ENCODE measurements at regions not wholly inside any gene's neighbourhood (a gene's known extent, or its start where the extent isn't known, plus 50 kb on each side); places are given as distances from the start of the nearest gene placed in this dataset.

DNA sequence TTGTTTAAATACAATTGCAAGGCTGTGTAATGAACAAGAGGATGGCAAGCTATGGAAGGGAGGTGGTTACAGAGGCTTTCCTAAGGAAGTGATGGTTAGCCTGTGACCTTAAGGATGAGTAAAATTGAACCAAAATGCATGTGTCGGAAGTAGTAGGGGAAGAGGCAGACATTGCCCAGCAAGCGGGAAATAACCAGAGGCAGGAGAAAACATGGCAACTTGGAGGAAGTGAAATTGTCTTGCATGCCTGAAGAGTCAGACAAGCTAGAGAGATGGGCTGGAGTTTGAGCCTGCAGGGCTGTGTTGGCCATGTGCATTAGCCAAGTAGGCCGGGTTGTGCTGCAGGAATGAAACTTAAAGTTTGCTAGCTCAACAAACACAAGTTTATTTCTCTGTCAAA, 96.2 kb downstream of the BTG1 start:
- Histone ChIP-seq H3K79me2 (ENCODE audit: low read length) (no peaks in the 10 kb centered on the region), H2AFZ (ENCODE audit: low read length) (no peak overlapping the region), H3K27ac (ENCODE audit: low read length) (no peak overlapping the region), H4K20me1 (ENCODE audit: low read length) (no peaks in the 10 kb centered on the region), H3K27me3 (ENCODE audit: low read length) (no peaks in the 10 kb centered on the region), H3K4me1 (ENCODE audit: insufficient read depth, low read length) (peaks cover 7% of the 10 kb centered on the region), H3K4me3 (ENCODE audit: low read length) (no peak overlapping the region), H3F3A (ENCODE audit: low read length, unreplicated experiment) (no peaks in the 10 kb centered on the region), H3K9ac (ENCODE audit: low read length) (no peak overlapping the region), H3K9me3 (ENCODE audit: low read length) (no peaks in the 10 kb centered on the region), H3K36me3 (ENCODE audit: low read depth, low read length) (no peaks in the 10 kb centered on the region), H3K9me2 (replicated peaks; ENCODE audit: low read length) (no peaks in the 10 kb centered on the region), H3K4me2 (ENCODE audit: low read length) (no peak overlapping the region)
- no peak for DNase-seq
- intact Hi-C loops (cut with micrococcal nuclease) = no loop called here
- CTCF ChIA-PET = no interaction called here
- POLR2A ChIA-PET (ENCODE audit: unreplicated experiment) = no interaction called here
- TF ChIP-seq EZH2 (IDR thresholded peaks at IDR 0.05; ENCODE audit: low read length, unreplicated experiment) = no peak
- TF ChIP-seq, protein P1, sequence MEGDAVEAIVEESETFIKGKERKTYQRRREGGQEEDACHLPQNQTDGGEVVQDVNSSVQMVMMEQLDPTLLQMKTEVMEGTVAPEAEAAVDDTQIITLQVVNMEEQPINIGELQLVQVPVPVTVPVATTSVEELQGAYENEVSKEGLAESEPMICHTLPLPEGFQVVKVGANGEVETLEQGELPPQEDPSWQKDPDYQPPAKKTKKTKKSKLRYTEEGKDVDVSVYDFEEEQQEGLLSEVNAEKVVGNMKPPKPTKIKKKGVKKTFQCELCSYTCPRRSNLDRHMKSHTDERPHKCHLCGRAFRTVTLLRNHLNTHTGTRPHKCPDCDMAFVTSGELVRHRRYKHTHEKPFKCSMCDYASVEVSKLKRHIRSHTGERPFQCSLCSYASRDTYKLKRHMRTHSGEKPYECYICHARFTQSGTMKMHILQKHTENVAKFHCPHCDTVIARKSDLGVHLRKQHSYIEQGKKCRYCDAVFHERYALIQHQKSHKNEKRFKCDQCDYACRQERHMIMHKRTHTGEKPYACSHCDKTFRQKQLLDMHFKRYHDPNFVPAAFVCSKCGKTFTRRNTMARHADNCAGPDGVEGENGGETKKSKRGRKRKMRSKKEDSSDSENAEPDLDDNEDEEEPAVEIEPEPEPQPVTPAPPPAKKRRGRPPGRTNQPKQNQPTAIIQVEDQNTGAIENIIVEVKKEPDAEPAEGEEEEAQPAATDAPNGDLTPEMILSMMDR (conservative IDR thresholded peaks at IDR 0.05; ENCODE audit: low read depth, low read length) = no peak
- ATAC-seq = no peak
- no TSS peak for BruUV-seq (replicated peaks)

DNA sequence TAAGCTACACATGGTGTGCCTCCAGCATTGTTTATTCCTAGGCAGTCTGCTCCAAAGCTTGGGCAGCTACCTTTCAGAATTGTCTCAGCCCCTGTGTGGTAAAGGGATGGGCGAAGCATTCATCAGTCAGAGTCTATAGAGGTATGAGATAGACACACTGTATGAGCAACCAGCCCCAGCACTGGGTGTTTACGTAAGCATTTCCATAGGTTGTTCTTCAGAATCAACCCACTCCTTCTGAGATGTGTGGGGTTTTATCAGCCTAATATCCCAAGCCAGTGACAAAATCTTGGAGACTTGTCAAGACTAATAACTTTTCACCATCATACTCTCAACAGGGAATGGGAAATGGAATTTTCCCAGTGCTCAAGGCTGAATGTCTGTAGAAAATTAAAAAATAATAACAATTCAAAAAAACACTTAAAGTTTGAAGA, 98.2 kb downstream of the BTG1 start:
- no peaks in the 10 kb centered on the region for H3K27me3 ChIP-seq (ENCODE audit: low read length)
- H3K9me3 ChIP-seq (ENCODE audit: low read length) = no peaks in the 10 kb centered on the region
- no peak overlapping the region for H2AFZ ChIP-seq (ENCODE audit: low read length)
- no peaks in the 10 kb centered on the region for H3K79me2 ChIP-seq (ENCODE audit: low read length)
- no peak overlapping the region for H3K27ac ChIP-seq (ENCODE audit: low read length)
- no peak overlapping the region for H3K9ac ChIP-seq (ENCODE audit: low read length)
- no peaks in the 10 kb centered on the region for H3K36me3 ChIP-seq (ENCODE audit: low read depth, low read length)
- ATAC-seq (no peak), DNase-seq (no peak)
- no peak overlapping the region for H3K4me2 ChIP-seq (ENCODE audit: low read length)
- peaks cover 13% of the 10 kb centered on the region for H3K4me1 ChIP-seq (ENCODE audit: insufficient read depth, low read length)
- POLR2A ChIA-PET (ENCODE audit: unreplicated experiment) = no interaction called here
- CTCF ChIA-PET = no interaction called here
- intact Hi-C loops (cut with micrococcal nuclease) = no loop called here
- H4K20me1 ChIP-seq (ENCODE audit: low read length) = no peaks in the 10 kb centered on the region
- no peak overlapping the region for H3K4me3 ChIP-seq (ENCODE audit: low read length)
- no TSS peak for BruUV-seq (replicated peaks)
- H3K9me2 ChIP-seq (replicated peaks; ENCODE audit: low read length) = no peaks in the 10 kb centered on the region
- H3F3A ChIP-seq (ENCODE audit: low read length, unreplicated experiment) = no peaks in the 10 kb centered on the region
- no peak for TF ChIP-seq EZH2phosphoT487 (IDR thresholded peaks at IDR 0.05; ENCODE audit: borderline replicate concordance, low read length)
- no peak for TF ChIP-seq EZH2 (IDR thresholded peaks at IDR 0.05; ENCODE audit: low read length, unreplicated experiment)
- TF ChIP-seq, protein P1 (conservative IDR thresholded peaks at IDR 0.05; ENCODE audit: low read depth, low read length) = no peak

DNA sequence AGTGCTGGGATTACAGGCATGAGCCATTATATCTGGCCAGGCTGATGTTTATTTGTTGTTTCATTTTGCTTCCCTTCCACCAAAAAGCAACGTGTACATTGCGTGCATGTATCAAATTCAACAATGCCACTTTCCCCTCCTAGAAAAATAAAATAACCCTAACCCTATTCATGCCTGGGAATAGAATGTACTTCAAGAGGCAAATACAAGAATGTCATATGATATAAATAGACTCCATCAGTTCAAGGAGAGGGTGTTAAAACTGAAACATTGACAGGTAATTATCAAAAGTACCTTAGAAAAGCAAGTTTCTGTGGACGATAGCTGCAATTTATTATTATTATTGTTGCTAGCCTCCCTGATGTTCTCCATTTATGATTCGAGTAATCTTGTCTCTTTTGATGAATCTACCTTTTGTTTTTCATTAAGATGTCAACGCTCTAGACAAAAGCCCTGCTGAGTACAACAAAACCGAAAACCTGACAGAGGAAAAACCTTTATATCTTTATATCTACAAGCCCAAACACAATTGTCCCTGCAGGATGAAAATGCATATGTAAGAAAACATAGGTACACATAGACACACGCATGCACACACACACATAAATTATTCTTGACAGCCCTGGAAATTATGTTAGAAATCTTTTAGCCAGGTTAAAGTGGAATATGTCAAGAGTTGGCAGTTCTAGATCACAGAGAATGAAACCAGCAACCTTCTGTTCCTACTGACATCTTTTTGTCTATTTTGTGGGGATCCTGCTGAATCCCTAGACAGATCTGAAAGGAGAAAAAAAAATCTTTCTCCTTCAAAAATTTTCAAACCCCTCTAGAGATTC, 98.9 kb downstream of the BTG1 start:
- H3K4me1 ChIP-seq (ENCODE audit: insufficient read depth, low read length) = peaks cover 19% of the 10 kb centered on the region
- intact Hi-C loops (cut with micrococcal nuclease) = no loop called here
- TF ChIP-seq EZH2phosphoT487 (IDR thresholded peaks at IDR 0.05; ENCODE audit: borderline replicate concordance, low read length) = no peak
- TF ChIP-seq EZH2 (IDR thresholded peaks at IDR 0.05; ENCODE audit: low read length, unreplicated experiment) = no peak
- TF ChIP-seq, protein P1 (conservative IDR thresholded peaks at IDR 0.05; ENCODE audit: low read depth, low read length) = no peak
- H3K79me2 ChIP-seq (ENCODE audit: low read length) = no peaks in the 10 kb centered on the region
- ChIA-PET CTCF (no interaction called here), POLR2A (ENCODE audit: unreplicated experiment) (no interaction called here)
- no peaks in the 10 kb centered on the region for H4K20me1 ChIP-seq (ENCODE audit: low read length)
- no peaks in the 10 kb centered on the region for H3K36me3 ChIP-seq (ENCODE audit: low read depth, low read length)
- no peak overlapping the region for H2AFZ ChIP-seq (ENCODE audit: low read length)
- H3F3A ChIP-seq (ENCODE audit: low read length, unreplicated experiment) = no peaks in the 10 kb centered on the region
- H3K4me3 ChIP-seq (ENCODE audit: low read length) = no peak overlapping the region
- no TSS peak for BruUV-seq (replicated peaks)
- ATAC-seq = no peak
- no peak overlapping the region for H3K4me2 ChIP-seq (ENCODE audit: low read length)
- no peak overlapping the region for H3K27ac ChIP-seq (ENCODE audit: low read length)
- no peaks in the 10 kb centered on the region for H3K9me3 ChIP-seq (ENCODE audit: low read length)
- no peaks in the 10 kb centered on the region for H3K27me3 ChIP-seq (ENCODE audit: low read length)
- no peaks in the 10 kb centered on the region for H3K9me2 ChIP-seq (replicated peaks; ENCODE audit: low read length)
- no peak for DNase-seq
- no peak overlapping the region for H3K9ac ChIP-seq (ENCODE audit: low read length)

All from PC-3 (cell line).